Astrocyte (in vitro differentiated cells and primary cell): ENCODE measurements at regions not wholly inside any gene's neighbourhood (a gene's known extent, or its start where the extent isn't known, plus 50 kb on each side); places are given as distances from the start of the nearest gene placed in this dataset.

Source experiments
- CTCF ChIP-seq: IDR thresholded peaks from 2 replicates; pipeline ENCODE4 v1.5.1; 2011; ENCODE audit warnings: low read depth, mild to moderate bottlenecking, inconsistent platforms, low read length, moderate library complexity; ENCODE audit not compliant: insufficient read depth
- EZH2 ChIP-seq: IDR thresholded peaks from 2 replicates; pipeline ENCODE4 v1.6.1; 2012; ENCODE audit warnings: mild to moderate bottlenecking, low read length, inconsistent platforms; ENCODE audit not compliant: insufficient read depth

DNA sequence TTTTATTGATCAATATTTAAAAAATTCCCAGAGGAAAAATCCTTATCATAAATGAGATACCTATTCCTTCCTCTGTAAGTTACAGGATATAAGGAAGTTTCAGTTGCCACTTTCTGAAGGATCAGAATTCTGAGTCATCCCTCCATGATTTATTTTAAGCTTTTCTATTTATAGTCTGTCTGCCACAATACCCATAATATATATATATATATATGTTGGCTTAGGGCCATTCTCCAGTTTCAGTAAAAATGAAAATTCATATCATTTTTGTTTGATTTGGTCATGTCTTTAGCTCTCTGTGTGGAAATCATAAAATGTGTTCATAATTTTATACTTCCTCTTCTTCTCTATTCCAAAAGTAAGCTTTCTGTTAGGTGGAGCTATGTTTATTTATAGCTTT lies 215.8 kb upstream of the CYLC2 start:
- TF ChIP-seq CTCF (no peak), EZH2 (no peak)
